IMR-90 (cell line): ENCODE measurements at regions not wholly inside any gene's neighbourhood (a gene's known extent, or its start where the extent isn't known, plus 50 kb on each side); places are given as distances from the start of the nearest gene placed in this dataset.

Experiments used
- ATAC-seq: fragments of 200-7000 bp; cut with Tn5 transposase; 2 replicates; pipeline ENCODE4 v1.9.1; 2020; ENCODE audit warnings: low read depth, mild to moderate bottlenecking, moderate library complexity
- BruUV-seq: library from RNA; stranded (reverse); fragments of 400-500 nt; replicated peaks from 2 replicates; lab custom pipeline; 2021; lab: Mats Ljungman, UMichigan
- CTCF ChIA-PET: fragments of 300-600 bp; formaldehyde crosslinking; extraction: SDS; loops from one replicate; lab custom pipeline; 2021; ENCODE audit warnings: antibody characterized with exemption; lab: Yijun Ruan, JAX
- POLR2A ChIA-PET: fragments of 300-600 bp; sonication (Branson Sonifier 250); formaldehyde crosslinking; loops from one replicate; lab custom pipeline; 2022; ENCODE audit warnings: antibody characterized with exemption; ENCODE audit not compliant: unreplicated experiment; lab: Charles Lee
- DNase-seq: peaks from one replicate; pipeline ENCODE4 v3.0.0; 2013
- H2AFZ ChIP-seq: replicated peaks from 2 replicates; pipeline ENCODE3; 2013; ENCODE audit warnings: low read length, mild to moderate bottlenecking; ENCODE audit not compliant: poor library complexity
- H2AK5ac ChIP-seq: 2 replicates; pipeline ENCODE4 v1.6.1; 2013; ENCODE audit warnings: low read depth, low read length, inconsistent platforms
- H2AK9ac ChIP-seq: replicated peaks from 2 replicates; pipeline ENCODE3; 2013; ENCODE audit warnings: mild to moderate bottlenecking, low read depth, low read length, moderate library complexity; ENCODE audit not compliant: poor library complexity
- H2BK120ac ChIP-seq: 2 replicates; pipeline ENCODE4 v1.6.1; 2013; ENCODE audit warnings: low read depth, low read length, inconsistent platforms
- H2BK15ac ChIP-seq: 3 replicates; pipeline ENCODE4 v1.6.1; 2013; ENCODE audit warnings: low read depth, low read length, inconsistent platforms
- H2BK20ac ChIP-seq: 2 replicates; pipeline ENCODE4 v1.6.1; 2013; ENCODE audit warnings: low read depth, mild to moderate bottlenecking, inconsistent platforms, low read length, moderate library complexity
- H2BK5ac ChIP-seq: 2 replicates; pipeline ENCODE4 v1.6.1; 2013; ENCODE audit warnings: mild to moderate bottlenecking, low read depth, low read length, inconsistent platforms; ENCODE audit not compliant: poor library complexity, severe bottlenecking
- H3K14ac ChIP-seq: replicated peaks from 2 replicates; pipeline ENCODE4 v1.6.1; 2013; ENCODE audit warnings: low read depth, low read length, inconsistent platforms
- H3K18ac ChIP-seq: 2 replicates; pipeline ENCODE4 v1.6.1; 2013; ENCODE audit warnings: low read depth, low read length, control low read depth
- H3K23ac ChIP-seq: 2 replicates; pipeline ENCODE4 v1.6.1; 2013; ENCODE audit warnings: low read depth, low read length, inconsistent platforms
- H3K27ac ChIP-seq: 2 replicates; pipeline ENCODE4 v1.5.1; 2013; ENCODE audit warnings: mild to moderate bottlenecking, control low read depth, low read length; ENCODE audit not compliant: insufficient read depth
- H3K27me3 ChIP-seq: 2 replicates; pipeline ENCODE4 v1.6.1; 2013; ENCODE audit warnings: low read length; ENCODE audit not compliant: control insufficient read depth, insufficient read depth
- H3K36me3 ChIP-seq: 2 replicates; pipeline ENCODE4 v1.6.1; 2013; ENCODE audit warnings: low read length, mixed read lengths; ENCODE audit not compliant: control insufficient read depth, insufficient read depth
- H3K4ac ChIP-seq: 2 replicates; pipeline ENCODE4 v1.6.1; 2013; ENCODE audit warnings: low read depth, low read length, inconsistent platforms
- H3K4me1 ChIP-seq: 2 replicates; pipeline ENCODE4 v1.6.1; 2013; ENCODE audit warnings: low read length, mixed read lengths; ENCODE audit not compliant: control insufficient read depth, insufficient read depth
- H3K4me2 ChIP-seq: 2 replicates; pipeline ENCODE4 v1.6.1; 2013; ENCODE audit warnings: low read depth, mild to moderate bottlenecking, control low read depth, low read length, moderate library complexity
- H3K4me3 ChIP-seq: 2 replicates; pipeline ENCODE4 v1.5.1; 2013; ENCODE audit warnings: low read depth, mild to moderate bottlenecking, control low read depth, low read length, moderate library complexity; ENCODE audit not compliant: insufficient read depth
- H3K56ac ChIP-seq: 2 replicates; pipeline ENCODE4 v1.6.1; 2013; ENCODE audit warnings: low read length, inconsistent platforms; ENCODE audit not compliant: insufficient read depth; ENCODE audit errors: extremely low read depth
- H3K79me1 ChIP-seq, 2 experiments: 2 replicates each; pipeline ENCODE4 v1.6.1; 2013; ENCODE audit warnings: low read length in 2 of 2, inconsistent platforms in 1 of 2, low read depth in 1 of 2
- H3K9ac ChIP-seq: 2 replicates; pipeline ENCODE4 v1.6.1; 2013; ENCODE audit warnings: low read depth, low read length, control low read depth
- H3K9me1 ChIP-seq: 2 replicates; pipeline ENCODE4 v1.6.1; 2013; ENCODE audit warnings: low read length, inconsistent platforms; ENCODE audit not compliant: insufficient read depth
- H3K9me3 ChIP-seq: 2 replicates; pipeline ENCODE4 v1.6.1; 2013; ENCODE audit warnings: low read length; ENCODE audit not compliant: control insufficient read depth, insufficient read depth
- H4K20me1 ChIP-seq: 2 replicates; pipeline ENCODE4 v1.6.1; 2013; ENCODE audit warnings: low read length, inconsistent platforms; ENCODE audit not compliant: insufficient read depth
- H4K5ac ChIP-seq: 2 replicates; pipeline ENCODE4 v1.6.1; 2013; ENCODE audit warnings: mild to moderate bottlenecking, low read depth, low read length, control low read depth
- H4K8ac ChIP-seq, 2 experiments: 2 replicates each; pipeline ENCODE4 v1.6.1; 2013; ENCODE audit warnings: low read depth in 2 of 2, low read length in 2 of 2, control low read depth in 1 of 2, inconsistent platforms in 1 of 2
- H4K91ac ChIP-seq: 2 replicates; pipeline ENCODE4 v1.6.1; 2013; ENCODE audit warnings: low read depth, low read length, inconsistent platforms; ENCODE audit not compliant: insufficient read depth
- BHLHE40 ChIP-seq: fragments of 150-350 bp; IDR thresholded peaks from 2 replicates; pipeline ENCODE4 v1.6.1; 2016; ENCODE audit warnings: mild to moderate bottlenecking, low read depth, low read length
- CEBPB ChIP-seq: IDR thresholded peaks from 2 replicates; pipeline ENCODE4 v1.6.1; 2012; ENCODE audit warnings: low read depth, low read length, improper control_type of control experiment
- CHD1 ChIP-seq: IDR thresholded peaks from 2 replicates; pipeline ENCODE4 v1.6.1; 2012; ENCODE audit warnings: low read depth, low read length, improper control_type of control experiment
- CTCF ChIP-seq: conservative IDR thresholded peaks from 2 replicates; pipeline ENCODE4 v1.5.1; 2012; ENCODE audit warnings: mild to moderate bottlenecking, low read depth, low read length, improper control_type of control experiment
- ELK1 ChIP-seq: fragments of 150-350 bp; IDR thresholded peaks from 2 replicates; pipeline ENCODE4 v1.6.1; 2016; ENCODE audit warnings: low read depth, mild to moderate bottlenecking, low read length, moderate library complexity, borderline replicate concordance
- MAFK ChIP-seq: IDR thresholded peaks from 2 replicates; pipeline ENCODE4 v1.6.1; 2012; ENCODE audit warnings: low read depth, low read length, improper control_type of control experiment
- MAZ ChIP-seq: IDR thresholded peaks from 2 replicates; pipeline ENCODE4 v1.6.1; 2012; ENCODE audit warnings: low read depth, mild to moderate bottlenecking, low read length, improper control_type of control experiment, moderate library complexity, borderline replicate concordance
- NFE2L2 ChIP-seq: fragments of 150-350 bp; IDR thresholded peaks from 2 replicates; pipeline ENCODE4 v1.6.1; 2016; ENCODE audit warnings: low read depth, mild to moderate bottlenecking, low read length
- POLR2A ChIP-seq: IDR thresholded peaks from 2 replicates; pipeline ENCODE4 v1.6.1; 2012; ENCODE audit warnings: mild to moderate bottlenecking, low read depth, low read length
- RAD21 ChIP-seq: IDR thresholded peaks from 2 replicates; pipeline ENCODE4 v1.6.1; 2012; ENCODE audit warnings: low read length, improper control_type of control experiment
- RFX5 ChIP-seq: IDR thresholded peaks from 2 replicates; pipeline ENCODE4 v1.8.0; 2012; ENCODE audit warnings: low read depth, mild to moderate bottlenecking, low read length, moderate library complexity
- SMC3 ChIP-seq: fragments of 150-350 bp; IDR thresholded peaks from 2 replicates; pipeline ENCODE4 v1.6.1; 2016; ENCODE audit warnings: low read depth, mild to moderate bottlenecking, antibody characterized with exemption, low read length, moderate library complexity
- USF2 ChIP-seq: fragments of 150-350 bp; IDR thresholded peaks from 2 replicates; pipeline ENCODE4 v1.6.1; 2017; ENCODE audit warnings: mild to moderate bottlenecking, antibody characterized with exemption, low read length, low read depth
- dilution Hi-C: fragments of 300-500 bp; cut with HindIII; formaldehyde crosslinking; loops from one replicate; pipeline ENCODE4 v1.14.3; 2018; ENCODE audit warnings: low sequenced_read_pairs; ENCODE audit not compliant: unreplicated experiment
- in situ Hi-C: fragments of 300-500 bp; cut with MboI; formaldehyde crosslinking; loops from 3 replicates; pipeline ENCODE4 v1.14.3; 2019; ENCODE audit warnings: low sequenced_read_pairs, inconsistent platforms, mixed read lengths
- intact Hi-C: fragments of 100-400 bp; cut with micrococcal nuclease; formaldehyde crosslinking; loops from 2 replicates; pipeline ENCODE4 v1.10.0; 2022

- no peak overlapping the region for H2BK20ac ChIP-seq
- no peaks in the 10 kb centered on the region; the same call in 1 of the 2 replicates for H3K27me3 ChIP-seq
- intact Hi-C loops (no loop called here), in situ Hi-C loops (no loop called here), dilution Hi-C loops (no loop called here)
- no peak overlapping the region for H3K18ac ChIP-seq
- no peaks in the 10 kb centered on the region for H3K9me1 ChIP-seq
- no peaks in the 10 kb centered on the region for H3K4me1 ChIP-seq
- H2AFZ ChIP-seq = no peak overlapping the region
- no peaks in the 10 kb centered on the region for H3K79me1 ChIP-seq
- H2BK15ac ChIP-seq = no peak overlapping the region
- no peaks in the 10 kb centered on the region for H3K36me3 ChIP-seq
- no peak overlapping the region for H2AK5ac ChIP-seq
- no peak overlapping the region for H2BK120ac ChIP-seq
- H4K8ac ChIP-seq = no peak overlapping the region
- H3K9me3 ChIP-seq = no peaks in the 10 kb centered on the region
- no peak overlapping the region for H3K14ac ChIP-seq
- H3K4me2 ChIP-seq = no peak overlapping the region
- no peak overlapping the region for H4K5ac ChIP-seq
- H3K23ac ChIP-seq = no peak overlapping the region
- no peak overlapping the region for H3K4ac ChIP-seq
- H3K4me3 ChIP-seq = no peak overlapping the region
- no peak for ATAC-seq
- no TSS peak for BruUV-seq
- peak; percentile 12 for DNase-seq
- no peak overlapping the region for H2BK5ac ChIP-seq
- no peak for TF ChIP-seq RFX5
- TF ChIP-seq POLR2A = no peak
- TF ChIP-seq RAD21 = no peak
- TF ChIP-seq CTCF = no peak
- no peak for TF ChIP-seq ELK1
- no peak for TF ChIP-seq SMC3
- TF ChIP-seq BHLHE40 = no peak
- no peak for TF ChIP-seq NFE2L2
- no peak for TF ChIP-seq MAZ
- TF ChIP-seq CEBPB = no peak
- no peak for TF ChIP-seq CHD1
- no peak for TF ChIP-seq USF2
- TF ChIP-seq MAFK = no peak
- POLR2A ChIA-PET = no interaction called here
- no peak overlapping the region for H3K27ac ChIP-seq
- H2AK9ac ChIP-seq = no peak overlapping the region
- H4K20me1 ChIP-seq = no peaks in the 10 kb centered on the region
- no peak overlapping the region for H4K91ac ChIP-seq
- CTCF ChIA-PET = no interaction called here
- H3K9ac ChIP-seq = no peak overlapping the region
- no peak overlapping the region for H3K56ac ChIP-seq
These were observed 457.1 kb upstream of the ADAMTS9 start for GRCh38 chr3:65144791-65145351.
